Stimulated activated naive CD8-positive, alpha-beta T cell treated with anti-CD3 and anti-CD28 coated beads, Interleukin-15, Interleukin-2, amounts not matched to agents 100 U/mL and 50 U/mL, for 24 hours (primary cell): ENCODE measurements at regions not wholly inside any gene's neighbourhood (a gene's known extent, or its start where the extent isn't known, plus 50 kb on each side); places are given as distances from the start of the nearest gene placed in this dataset.
"Not testable (repeated sequence)": the region's sequence is repeated elsewhere in the genome, so short reads cannot be mapped to it uniquely, and the experiment has no call there.

Experiments used
- ATAC-seq: fragments of 150-1000 bp; cut with Tn5 transposase; one replicate; pipeline ENCODE4 v1.10.0; 2021
- DNase-seq: peaks from one replicate; pipeline ENCODE4 v3.0.0; 2021

GRCh38 chr16:17747081-17747756, 276.5 kb upstream of the XYLT1 start:
- DNase-seq (no peak), ATAC-seq (no peak)

GRCh38 chr16:17744921-17745572, 274.3 kb upstream of the XYLT1 start:
- no peak for DNase-seq
- no peak for ATAC-seq

GRCh38 chr16:17743578-17743977, 272.8 kb upstream of the XYLT1 start:
- DNase-seq: no peak

GRCh38 chr16:17743158-17743557, 272.4 kb upstream of the XYLT1 start:
- DNase-seq (no peak), ATAC-seq (no peak)

More at GRCh38 chr16:17743578-17743977, 272.8 kb upstream of the XYLT1 start:
- ATAC-seq: no peak

- DNase-seq, ATAC-seq: not testable (repeated sequence)
These were observed 264.3 kb upstream of the XYLT1 start for GRCh38 chr16:17735099-17735498.

- DNase-seq (no peak), ATAC-seq (no peak)
These were observed 259.1 kb upstream of the XYLT1 start for GRCh38 chr16:17729820-17730219.

- no peak for ATAC-seq
- DNase-seq: no peak
These were observed 257.4 kb upstream of the XYLT1 start for GRCh38 chr16:17728196-17728595.

- ATAC-seq: no peak
- no peak for DNase-seq
These were observed 253.6 kb upstream of the XYLT1 start for GRCh38 chr16:17724242-17724898.

- ATAC-seq (no peak), DNase-seq (no peak)
These were observed 252.9 kb upstream of the XYLT1 start for GRCh38 chr16:17723531-17724134.

- DNase-seq (no peak), ATAC-seq (no peak)
These were observed 247.7 kb upstream of the XYLT1 start for GRCh38 chr16:17718495-17718894.

GRCh38 chr16:17705847-17706246, 235.1 kb upstream of the XYLT1 start:
- ATAC-seq (no peak), DNase-seq (no peak)

- DNase-seq (no peak), ATAC-seq (no peak)
These were observed 225.9 kb upstream of the XYLT1 start for GRCh38 chr16:17696616-17697015.

GRCh38 chr16:17692484-17692883, 221.7 kb upstream of the XYLT1 start:
- DNase-seq: no peak
- ATAC-seq: no peak

- ATAC-seq: no peak
These were observed 221.1 kb upstream of the XYLT1 start for GRCh38 chr16:17691899-17692176.

GRCh38 chr16:17691106-17691898, 220.5 kb upstream of the XYLT1 start:
- no peak for ATAC-seq
- DNase-seq: no peak

More at GRCh38 chr16:17691899-17692176, 221.1 kb upstream of the XYLT1 start:
- DNase-seq: no peak

GRCh38 chr16:17685447-17685846, 214.7 kb upstream of the XYLT1 start:
- ATAC-seq (no peak), DNase-seq (no peak)

- DNase-seq (no peak), ATAC-seq (no peak)
These were observed 212.5 kb upstream of the XYLT1 start for GRCh38 chr16:17683281-17683680.

GRCh38 chr16:17676171-17676570, 205.4 kb upstream of the XYLT1 start:
- no peak for ATAC-seq
- DNase-seq: no peak

GRCh38 chr16:17668386-17668785, 197.6 kb upstream of the XYLT1 start:
- ATAC-seq (no peak), DNase-seq (no peak)

- ATAC-seq (peak; percentile 36), DNase-seq (no peak)
These were observed 195.5 kb upstream of the XYLT1 start for GRCh38 chr16:17666293-17666692.

GRCh38 chr16:17658881-17659280, 188.1 kb upstream of the XYLT1 start:
- DNase-seq (no peak), ATAC-seq (no peak)

GRCh38 chr16:17657045-17657444, 186.3 kb upstream of the XYLT1 start:
- ATAC-seq: no peak
- DNase-seq: no peak
